WI38 (cell line): ENCODE measurements at regions not wholly inside any gene's neighbourhood (a gene's known extent, or its start where the extent isn't known, plus 50 kb on each side); places are given as distances from the start of the nearest gene placed in this dataset.

Experiments
- H3K4me3 ChIP-seq: 2 replicates; pipeline ENCODE4 v1.5.1; 2011; ENCODE audit warnings: low read depth, mild to moderate bottlenecking, control low read depth, low read length
- CTCF ChIP-seq: IDR thresholded peaks from 2 replicates; pipeline ENCODE4 v1.5.1; 2012; ENCODE audit warnings: low read depth, mild to moderate bottlenecking, control low read depth, low read length

GRCh38 chr12:23433121-23433520, 516.3 kb downstream of the SOX5 start:
- H3K4me3 ChIP-seq = no peak overlapping the region
- TF ChIP-seq CTCF = no peak

DNA sequence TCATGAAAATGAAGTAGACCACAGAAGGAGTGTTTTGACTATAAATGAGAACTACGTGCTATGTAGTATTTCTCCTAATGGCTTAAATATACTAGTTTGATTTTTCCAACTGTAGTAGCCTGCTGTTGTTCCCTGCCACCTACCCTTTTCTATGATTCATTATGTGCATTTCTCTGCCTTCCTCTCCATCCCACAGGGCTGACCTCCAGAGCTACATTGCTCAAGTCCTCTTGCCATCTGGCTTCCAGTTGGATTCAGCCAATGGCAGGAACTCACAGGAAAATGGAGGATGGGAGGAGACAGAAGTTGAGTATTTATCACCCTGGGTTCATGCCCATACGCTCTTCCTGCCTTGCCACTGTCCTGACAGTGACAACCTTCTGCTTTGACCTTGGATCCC, 515.3 kb downstream of the SOX5 start:
- no peak for TF ChIP-seq CTCF
- no peak overlapping the region for H3K4me3 ChIP-seq

GRCh38 chr12:23446746-23447145, 502.7 kb downstream of the SOX5 start:
- TF ChIP-seq CTCF = no peak
- no peak overlapping the region for H3K4me3 ChIP-seq

GRCh38 chr12:23450810-23451209, 498.7 kb downstream of the SOX5 start:
- no peak overlapping the region for H3K4me3 ChIP-seq
- no peak for TF ChIP-seq CTCF

DNA sequence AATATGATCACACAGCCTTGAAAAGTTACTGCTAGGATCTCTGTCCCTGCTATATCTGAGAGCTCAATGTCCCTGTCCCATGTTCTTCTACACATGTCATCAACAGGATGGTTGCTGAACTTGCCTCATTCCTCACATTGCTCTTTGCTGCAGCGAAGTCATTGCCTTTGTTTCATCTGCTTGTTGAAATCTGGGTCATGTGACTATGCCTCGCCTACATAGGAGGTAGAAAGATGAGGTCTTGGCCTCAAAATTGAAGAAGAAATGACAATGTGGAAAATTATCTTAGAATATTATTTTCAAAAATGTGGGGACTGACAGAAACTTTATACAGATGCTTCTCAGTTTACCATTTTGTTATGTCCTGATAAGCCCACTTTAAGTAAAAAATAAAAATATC, 494.2 kb downstream of the SOX5 start:
- TF ChIP-seq CTCF = no peak
- no peak overlapping the region for H3K4me3 ChIP-seq

- TF ChIP-seq CTCF = no peak
- H3K4me3 ChIP-seq = no peak overlapping the region
Measured at GRCh38 chr12:23458640-23459039, 490.8 kb downstream of the SOX5 start.

GRCh38 chr12:23462546-23462945, 486.9 kb downstream of the SOX5 start:
- no peak overlapping the region for H3K4me3 ChIP-seq
- TF ChIP-seq CTCF = no peak
